OCI-LY7 (cell line): ENCODE measurements at regions not wholly inside any gene's neighbourhood (a gene's known extent, or its start where the extent isn't known, plus 50 kb on each side); places are given as distances from the start of the nearest gene placed in this dataset.

Experiments
- EZH2phosphoT487 ChIP-seq: fragments of 200-600 bp; sonication (generic); IDR thresholded peaks from 2 replicates; pipeline ENCODE4 v1.6.1; 2018; ENCODE audit warnings: low read depth, borderline replicate concordance, mild to moderate bottlenecking, mixed run types, antibody characterized with exemption, low read length, moderate library complexity, mixed read lengths
- TF ChIP-seq, protein P1 (sequence below): fragments of 200-600 bp; sonication (generic); conservative IDR thresholded peaks from 2 replicates; pipeline ENCODE4 v1.5.1; 2014; ENCODE audit warnings: mild to moderate bottlenecking, antibody characterized with exemption, low read length, moderate library complexity, mixed read lengths

DNA sequence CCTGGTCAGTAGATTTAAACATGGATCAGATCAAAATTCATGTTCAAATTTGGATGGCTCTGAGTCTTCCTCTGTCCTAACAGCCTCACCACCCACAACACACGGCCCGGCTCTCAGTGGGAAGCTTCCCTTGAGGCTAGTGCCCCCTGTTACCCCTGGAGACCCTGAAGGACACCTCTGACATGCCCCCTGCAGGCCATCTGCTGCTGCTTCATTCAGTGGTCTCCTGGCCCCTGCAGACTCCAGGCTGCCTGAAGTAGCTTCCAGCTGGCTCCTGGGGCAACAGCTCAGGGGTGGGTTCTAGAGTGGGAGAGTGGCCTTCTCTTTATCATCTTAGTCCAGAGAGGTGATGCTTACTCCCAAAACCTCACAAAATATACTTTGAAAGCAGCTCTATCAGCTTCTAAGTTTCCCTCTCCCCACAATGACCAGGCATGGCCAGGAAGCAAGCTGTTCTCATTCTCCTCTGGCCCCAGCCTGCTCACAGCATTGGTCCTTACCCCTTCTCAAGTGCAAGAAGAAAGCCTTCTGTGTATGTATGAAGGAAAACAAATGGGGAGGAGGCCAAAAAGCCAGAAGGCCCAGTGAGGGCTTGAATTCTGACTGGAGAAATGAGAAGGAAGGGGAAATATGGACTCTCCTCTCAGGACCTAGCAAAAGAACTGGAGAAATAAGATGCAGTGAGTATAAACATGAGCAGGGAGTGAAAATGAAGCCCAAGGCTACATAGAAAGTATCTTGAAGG lies 189.6 kb upstream of the INHBA start:
- TF ChIP-seq, protein P1, sequence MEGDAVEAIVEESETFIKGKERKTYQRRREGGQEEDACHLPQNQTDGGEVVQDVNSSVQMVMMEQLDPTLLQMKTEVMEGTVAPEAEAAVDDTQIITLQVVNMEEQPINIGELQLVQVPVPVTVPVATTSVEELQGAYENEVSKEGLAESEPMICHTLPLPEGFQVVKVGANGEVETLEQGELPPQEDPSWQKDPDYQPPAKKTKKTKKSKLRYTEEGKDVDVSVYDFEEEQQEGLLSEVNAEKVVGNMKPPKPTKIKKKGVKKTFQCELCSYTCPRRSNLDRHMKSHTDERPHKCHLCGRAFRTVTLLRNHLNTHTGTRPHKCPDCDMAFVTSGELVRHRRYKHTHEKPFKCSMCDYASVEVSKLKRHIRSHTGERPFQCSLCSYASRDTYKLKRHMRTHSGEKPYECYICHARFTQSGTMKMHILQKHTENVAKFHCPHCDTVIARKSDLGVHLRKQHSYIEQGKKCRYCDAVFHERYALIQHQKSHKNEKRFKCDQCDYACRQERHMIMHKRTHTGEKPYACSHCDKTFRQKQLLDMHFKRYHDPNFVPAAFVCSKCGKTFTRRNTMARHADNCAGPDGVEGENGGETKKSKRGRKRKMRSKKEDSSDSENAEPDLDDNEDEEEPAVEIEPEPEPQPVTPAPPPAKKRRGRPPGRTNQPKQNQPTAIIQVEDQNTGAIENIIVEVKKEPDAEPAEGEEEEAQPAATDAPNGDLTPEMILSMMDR, result peak; percentile 40; the same call in 1 of the 2 replicates
- TF ChIP-seq EZH2phosphoT487, result no peak
